HG03442 (cell line): ENCODE measurements at regions not wholly inside any gene's neighbourhood (a gene's known extent, or its start where the extent isn't known, plus 50 kb on each side); places are given as distances from the start of the nearest gene placed in this dataset.

Source experiments
- ATAC-seq: cut with Tn5 transposase; IDR thresholded peaks from one replicate; pipeline ENCODE4 v1.9.1; 2021; ENCODE audit warnings: mild to moderate bottlenecking, moderate library complexity; ENCODE audit not compliant: unreplicated experiment

DNA sequence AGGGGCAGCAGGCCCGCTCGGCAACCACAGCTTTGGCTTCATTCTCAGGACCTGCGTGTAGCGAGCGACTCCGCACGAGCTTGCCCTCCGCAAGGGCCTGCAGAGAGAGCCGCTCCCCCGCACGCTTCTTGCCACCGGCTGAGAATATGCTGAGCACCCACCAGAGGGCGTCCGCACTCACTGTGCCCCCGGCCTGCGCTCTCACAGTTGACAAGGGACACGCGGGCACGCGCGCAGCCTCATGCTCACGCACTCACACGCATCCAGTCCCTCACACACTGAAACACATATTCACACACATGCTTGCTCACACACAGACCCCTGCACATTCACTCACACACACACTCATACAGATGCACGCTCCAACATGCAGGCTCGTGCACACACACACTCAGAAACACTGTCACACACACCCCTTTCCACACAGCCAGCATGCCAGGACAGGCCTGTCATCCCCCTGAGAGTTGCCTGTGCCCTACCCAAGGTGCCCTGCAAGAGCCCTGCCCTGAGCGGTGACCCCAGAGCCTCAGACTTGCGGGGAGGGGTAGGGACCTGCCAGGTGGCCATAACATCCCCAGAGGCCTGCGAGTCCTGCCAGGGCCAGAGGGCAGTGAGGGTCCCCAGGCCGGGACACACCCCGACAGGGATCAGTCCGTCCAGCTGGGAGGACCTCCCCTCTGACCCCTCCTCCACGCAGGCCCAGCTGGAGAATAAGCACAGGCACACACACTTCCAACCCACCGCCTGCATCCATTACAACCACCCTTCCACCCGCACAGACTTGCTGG is 174.1 kb downstream of the BMP7 start:
- ATAC-seq: peak; percentile 48

DNA sequence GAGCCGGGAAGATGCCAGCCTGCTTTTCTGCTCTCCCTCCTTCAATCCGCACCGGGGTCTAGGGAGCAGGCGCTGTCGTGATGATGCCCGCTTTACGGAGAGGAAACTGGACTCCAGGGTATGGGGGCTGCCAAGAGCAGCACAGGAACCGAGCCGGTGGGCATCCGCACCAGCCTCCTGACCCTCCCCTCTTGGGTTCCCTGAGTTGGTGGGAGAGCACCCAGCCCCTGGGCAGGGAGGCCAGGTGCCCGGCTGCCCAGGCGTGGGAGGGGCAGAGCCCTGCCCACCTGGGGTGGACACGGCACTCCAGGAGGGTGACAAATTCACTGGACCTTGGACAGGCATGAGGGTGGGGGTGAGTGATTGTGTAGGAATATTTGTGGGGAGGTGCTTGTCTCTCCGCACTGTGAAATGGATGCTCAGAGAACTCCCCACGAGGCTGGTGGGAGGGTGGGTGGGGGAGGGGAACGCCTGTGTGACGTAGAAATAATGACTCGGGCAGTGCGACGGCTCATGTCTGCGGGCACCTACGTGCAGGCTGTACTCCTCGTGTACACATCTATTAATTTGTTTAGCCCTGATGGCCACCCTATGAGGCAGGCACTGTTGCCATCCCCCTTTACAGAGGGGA is 173.4 kb downstream of the BMP7 start:
- ATAC-seq: no peak

DNA sequence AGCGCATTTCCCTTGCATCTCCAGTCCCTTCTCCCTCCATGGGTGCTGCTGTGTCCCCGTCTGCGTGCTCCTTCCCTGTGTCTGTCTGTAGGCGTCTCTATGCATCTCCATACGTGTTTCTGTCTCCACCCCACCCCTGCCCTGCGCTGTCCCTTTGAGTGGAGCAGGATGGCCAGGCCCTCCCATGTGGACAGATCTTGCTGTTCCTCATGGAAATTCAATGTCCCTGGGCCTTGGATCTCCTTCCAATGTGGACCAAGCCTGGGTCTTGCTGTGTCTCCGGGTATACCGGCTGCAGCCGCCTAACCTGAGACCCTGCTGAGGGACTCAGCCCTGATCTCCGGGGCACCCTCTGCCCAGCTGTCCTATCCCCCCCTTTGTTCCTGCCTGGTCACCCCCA is 172.7 kb downstream of the BMP7 start:
- ATAC-seq: no peak

DNA sequence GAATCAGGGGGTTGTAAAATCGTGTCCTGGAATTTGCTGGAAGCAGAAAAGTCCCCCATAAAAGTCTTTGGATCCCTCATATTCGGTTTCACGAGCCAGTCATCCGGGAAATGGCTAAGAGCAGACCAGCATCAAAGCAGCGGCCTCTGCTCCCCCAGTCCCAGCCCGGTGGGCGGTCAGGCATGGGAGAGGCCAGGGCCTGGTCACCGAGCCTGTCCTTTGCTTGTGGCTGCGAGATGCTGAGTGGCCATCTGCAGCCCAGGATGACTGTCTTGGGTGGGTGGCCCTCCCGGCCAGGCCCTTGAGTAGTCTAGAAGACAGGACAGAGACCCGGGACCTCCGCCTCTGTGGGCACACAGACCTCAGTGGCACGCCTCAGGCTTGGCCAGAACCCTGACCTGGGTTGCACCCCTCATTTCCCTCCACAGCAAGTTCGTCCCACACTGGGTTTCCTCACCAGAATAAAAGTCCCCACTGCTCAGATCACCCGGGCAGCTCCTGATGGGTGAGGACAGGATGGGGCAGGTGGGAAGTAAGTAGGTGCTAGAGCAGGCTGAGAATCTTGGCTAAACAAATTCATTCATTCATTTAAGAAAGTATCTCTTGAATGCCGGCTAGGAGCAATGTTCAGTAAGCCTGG is 172.1 kb downstream of the BMP7 start:
- no peak for ATAC-seq

DNA sequence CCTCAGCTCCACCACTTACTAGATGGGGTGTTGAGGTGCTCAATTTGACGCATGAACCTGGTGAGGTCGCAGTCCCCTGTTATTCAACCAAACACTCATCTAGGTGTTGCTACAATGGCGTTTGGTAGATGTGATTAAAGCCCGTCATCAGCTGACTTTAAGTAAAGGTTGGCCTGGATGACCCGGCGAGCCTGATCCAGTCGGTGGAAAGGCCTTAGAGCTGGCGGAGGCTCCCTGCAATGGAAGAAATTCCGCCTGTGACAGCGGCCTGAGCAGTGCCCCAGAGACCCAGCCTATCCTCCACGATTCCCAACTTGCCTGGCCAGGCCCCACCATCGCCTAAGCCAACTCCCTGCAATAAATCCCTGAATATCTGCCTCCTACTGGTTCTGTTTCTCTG is 171.4 kb downstream of the BMP7 start:
- ATAC-seq: no peak

DNA sequence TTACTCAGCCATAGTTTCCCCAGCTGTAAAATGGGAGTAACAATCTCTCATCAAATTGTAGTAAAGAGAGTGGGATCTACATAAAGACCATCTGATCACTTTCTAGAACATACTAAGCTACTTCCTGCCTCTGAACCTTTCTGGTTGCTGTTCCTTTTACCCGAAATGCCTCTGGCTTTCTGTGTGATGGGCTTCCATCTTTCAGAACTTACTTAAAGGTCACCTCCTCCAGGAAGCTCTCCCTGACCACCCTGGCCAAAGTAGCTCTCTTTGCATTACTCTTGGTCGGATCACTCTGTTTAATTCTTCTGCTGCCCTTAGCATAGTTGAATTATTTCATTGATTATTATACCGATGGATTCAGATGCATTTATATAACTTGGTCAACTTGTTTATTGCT is 171.0 kb downstream of the BMP7 start:
- no peak for ATAC-seq

DNA sequence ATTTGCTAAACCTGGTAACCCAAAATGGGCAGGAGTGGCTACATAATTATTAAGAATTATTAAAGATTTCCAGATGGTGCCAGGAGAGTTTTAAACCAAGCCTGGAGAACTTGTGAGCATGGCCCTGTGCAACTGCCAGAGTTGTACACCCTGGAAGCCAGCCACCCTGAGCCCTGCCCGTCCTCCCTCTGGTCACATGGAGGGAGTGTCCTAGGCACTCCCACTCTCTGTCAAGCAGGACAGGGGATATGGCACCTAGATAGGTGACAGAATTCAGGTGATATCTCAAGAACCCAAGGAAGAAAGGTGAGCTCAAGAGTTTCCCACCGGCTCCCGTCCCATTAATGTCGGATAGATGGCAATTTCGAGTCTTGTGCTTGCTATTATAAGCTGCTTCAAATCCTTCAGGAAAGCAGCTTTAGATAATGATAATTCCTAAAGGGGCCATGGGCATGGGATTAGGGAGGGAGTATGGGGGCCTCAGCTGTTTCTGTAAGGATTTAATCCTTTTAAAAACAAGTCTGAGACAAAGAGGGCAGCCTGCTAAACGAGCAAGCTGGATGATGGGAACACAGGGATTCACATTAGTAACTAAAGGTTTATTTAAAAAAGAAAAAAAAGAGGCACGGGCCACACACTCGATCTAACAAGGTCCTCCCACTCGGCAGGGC is 169.1 kb downstream of the BMP7 start:
- ATAC-seq: no peak

DNA sequence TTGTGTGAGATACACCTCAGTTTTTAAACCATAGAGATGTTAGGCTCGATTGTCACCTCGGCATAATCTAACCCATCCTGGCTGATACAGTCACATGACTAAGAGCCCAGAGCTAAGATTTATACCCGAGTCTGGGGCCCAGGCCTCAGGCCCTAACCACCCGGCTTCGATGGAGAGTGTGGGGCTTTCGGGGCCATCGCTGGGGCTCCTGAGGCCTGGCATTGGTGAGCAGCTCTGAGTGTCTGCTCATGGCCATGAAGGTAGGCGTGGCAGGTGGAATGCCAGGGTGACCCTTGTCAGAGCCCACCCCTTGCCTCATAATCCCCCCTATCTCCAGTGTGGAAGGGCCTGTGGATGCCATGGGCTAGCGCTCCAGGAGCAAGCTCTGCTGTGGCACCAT is 164.3 kb downstream of the BMP7 start:
- ATAC-seq: no peak

DNA sequence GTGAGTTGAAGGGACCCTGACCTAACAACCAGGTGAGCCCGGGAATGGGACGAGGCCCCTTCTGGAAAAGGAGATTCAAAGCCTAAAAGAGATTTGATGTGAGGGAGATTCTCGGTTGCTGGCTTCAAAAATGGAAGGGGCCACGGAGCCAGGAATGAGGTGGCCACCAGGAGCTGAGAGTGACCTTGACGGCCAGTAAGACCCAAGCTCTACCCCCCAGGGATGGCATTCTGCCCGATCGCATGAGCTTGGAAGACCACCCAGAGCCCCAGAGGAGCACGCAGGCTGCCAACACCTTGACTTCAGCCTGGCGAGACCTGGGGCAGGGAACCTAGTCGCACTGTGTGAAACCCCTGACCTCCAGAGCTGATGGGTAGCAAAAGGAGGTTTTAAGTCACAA is 163.9 kb downstream of the BMP7 start:
- ATAC-seq: no peak

DNA sequence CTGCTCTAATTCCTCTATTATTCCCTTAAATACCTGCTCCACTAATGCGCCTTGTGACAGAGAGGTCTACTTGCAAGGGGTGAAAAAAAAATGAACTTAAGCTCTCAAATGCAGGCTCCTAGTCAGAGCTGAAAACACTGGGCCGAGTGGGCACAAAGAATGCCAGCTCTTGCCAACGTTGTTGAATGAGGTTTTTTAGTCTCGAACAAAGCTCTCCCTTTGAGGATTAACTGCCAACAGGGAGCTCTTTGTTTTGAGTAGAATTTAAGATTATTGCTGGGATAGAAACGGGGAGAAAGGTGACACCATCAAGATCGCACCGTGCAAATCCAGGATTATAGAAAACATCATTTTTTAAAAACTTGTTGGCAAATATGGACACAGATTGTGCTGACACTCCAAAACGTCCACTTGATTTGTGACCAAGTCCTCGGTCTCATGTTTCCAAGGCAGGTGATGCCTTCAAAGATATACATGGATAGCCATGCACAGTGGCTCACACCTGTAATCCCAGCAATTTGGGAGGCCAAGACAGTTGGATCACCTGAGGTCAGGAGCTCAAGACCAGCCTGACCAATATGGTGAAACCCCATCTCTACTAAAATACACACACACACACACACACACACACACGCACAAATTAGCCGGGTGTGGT is 163.2 kb downstream of the BMP7 start:
- ATAC-seq: no peak

DNA sequence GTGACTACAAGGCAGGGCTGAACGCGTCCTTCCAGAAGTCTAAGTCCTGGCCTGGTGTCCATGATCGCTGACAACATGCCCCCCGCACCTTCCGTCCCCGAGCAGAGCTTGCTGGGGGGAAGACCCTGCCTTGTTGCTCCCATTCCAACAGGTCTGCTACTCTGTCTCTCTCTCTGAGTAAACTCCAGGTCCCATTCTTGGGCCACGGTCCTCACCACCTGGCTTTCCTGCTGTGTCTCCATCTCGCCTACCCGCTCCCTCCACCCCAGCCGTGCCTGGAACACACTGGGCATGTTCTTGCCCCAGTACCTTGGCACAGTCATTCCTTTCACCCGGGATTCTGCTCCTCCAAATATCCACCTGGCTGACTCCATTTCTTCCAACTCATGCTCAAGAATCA is 162.3 kb downstream of the BMP7 start:
- no peak for ATAC-seq

DNA sequence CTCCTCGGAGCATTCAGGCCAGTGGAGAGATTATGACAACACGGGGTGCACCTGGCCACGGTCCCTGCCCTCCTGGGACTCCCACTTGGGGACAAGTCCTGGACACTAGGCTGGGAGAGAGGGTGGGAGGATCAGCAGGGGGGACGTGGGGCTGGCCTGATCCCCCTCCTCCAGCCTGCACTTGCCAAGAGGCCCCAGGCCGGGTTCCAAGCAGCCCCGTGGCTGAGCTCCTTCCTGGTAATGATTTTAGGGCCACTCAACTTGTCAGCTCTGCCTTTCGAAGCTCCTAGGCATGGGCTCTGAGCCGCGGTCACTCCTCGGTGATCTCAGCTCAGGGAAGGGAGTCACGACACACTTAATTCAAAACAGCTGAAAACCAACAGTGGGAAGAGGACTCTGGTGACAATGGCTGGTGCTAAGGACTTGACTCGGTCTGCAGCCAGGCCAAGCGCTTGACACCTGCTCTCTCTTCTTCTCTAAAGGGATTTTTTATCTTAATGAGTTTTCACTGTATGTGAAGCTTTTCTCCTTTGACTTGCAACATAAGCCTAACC is 161.7 kb downstream of the BMP7 start:
- no peak for ATAC-seq

DNA sequence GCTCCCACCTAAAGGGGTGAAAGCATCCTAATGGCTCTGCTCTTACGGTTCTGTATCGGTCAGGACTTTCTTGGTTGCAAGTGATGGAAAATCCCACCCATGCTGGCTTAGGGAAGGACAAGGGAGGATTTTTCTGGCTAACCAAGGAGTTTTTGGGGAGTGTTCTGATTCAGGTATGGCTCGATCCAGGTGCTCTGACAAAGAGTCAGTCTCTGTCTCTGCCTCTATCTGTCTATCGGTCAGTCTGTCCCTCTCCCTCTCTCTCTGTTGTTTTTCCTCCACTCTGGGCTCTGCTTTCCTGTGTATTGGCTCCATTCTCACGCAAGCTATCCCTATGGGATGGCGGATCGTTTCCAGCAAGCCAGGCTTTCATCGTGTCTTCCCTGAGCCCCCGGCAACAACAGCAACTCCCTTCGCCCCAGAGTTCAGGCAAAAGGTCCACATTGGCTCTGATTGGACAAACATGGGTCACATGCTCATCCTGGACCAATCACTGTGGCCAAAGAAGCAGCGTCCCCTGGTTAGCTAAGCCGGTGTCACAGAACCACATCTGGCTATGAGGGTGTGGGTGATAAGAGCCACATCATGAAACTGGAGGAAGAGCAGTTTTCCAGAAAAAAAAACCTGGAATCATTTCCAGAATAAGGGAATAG is 160.3 kb downstream of the BMP7 start:
- ATAC-seq: no peak

DNA sequence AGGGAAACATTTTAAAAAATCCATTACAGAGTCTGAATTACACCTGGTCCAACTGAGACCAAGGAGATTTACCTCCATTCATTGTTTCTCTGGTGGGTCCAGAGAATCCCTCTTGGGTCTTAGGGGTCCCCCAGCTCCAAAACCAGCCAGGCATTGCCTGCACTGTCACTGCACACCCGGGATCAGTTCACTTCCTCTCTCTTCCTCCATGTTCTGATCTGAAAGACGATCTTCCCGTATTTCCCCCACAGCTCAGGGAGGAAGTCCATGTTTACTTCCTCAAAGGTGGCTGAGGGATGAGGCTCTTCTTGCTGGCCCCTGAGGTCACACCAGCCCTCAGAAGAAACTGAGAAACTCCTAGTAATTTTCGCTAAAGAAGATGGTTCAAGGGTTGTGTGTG is 159.7 kb downstream of the BMP7 start:
- ATAC-seq: no peak

DNA sequence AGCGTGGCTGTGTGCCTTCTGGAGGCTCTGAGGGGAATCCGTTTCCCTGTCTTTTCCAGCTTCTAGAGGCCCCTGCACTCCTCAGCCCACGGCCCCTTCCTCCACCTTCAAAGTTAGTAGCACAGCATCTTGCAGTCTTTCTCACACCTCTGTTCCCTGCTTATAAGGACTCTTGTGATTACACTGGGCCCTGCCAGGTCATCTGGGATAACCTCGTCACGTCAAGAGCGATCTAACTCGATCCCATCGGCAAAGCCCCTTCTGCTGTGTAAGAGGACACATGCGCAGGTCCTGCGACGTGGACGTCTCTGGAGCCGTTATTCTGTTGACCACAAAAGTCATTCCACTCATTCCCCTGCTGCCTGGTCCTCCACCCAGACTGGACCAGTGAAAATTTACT is 159.2 kb downstream of the BMP7 start:
- no peak for ATAC-seq

DNA sequence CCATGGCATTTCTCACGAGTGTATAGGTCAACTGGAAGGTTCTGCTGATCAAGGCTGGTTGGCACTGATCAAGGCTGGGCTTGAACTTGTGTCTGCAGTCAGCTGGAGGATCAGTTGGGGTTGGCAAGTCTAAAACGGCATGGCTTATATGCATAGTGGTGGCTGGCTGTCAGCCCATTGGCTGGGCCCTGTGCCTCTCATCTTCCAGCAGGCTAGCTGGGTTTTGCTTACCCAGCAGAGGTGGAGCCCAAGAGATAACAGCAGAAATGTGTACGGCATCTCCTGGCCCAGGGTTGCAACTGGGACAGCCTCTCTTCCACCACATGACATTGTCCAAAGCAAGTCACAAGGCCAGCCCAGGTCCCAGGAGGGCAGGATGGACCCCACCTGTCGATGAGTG is 158.2 kb downstream of the BMP7 start:
- no peak for ATAC-seq

DNA sequence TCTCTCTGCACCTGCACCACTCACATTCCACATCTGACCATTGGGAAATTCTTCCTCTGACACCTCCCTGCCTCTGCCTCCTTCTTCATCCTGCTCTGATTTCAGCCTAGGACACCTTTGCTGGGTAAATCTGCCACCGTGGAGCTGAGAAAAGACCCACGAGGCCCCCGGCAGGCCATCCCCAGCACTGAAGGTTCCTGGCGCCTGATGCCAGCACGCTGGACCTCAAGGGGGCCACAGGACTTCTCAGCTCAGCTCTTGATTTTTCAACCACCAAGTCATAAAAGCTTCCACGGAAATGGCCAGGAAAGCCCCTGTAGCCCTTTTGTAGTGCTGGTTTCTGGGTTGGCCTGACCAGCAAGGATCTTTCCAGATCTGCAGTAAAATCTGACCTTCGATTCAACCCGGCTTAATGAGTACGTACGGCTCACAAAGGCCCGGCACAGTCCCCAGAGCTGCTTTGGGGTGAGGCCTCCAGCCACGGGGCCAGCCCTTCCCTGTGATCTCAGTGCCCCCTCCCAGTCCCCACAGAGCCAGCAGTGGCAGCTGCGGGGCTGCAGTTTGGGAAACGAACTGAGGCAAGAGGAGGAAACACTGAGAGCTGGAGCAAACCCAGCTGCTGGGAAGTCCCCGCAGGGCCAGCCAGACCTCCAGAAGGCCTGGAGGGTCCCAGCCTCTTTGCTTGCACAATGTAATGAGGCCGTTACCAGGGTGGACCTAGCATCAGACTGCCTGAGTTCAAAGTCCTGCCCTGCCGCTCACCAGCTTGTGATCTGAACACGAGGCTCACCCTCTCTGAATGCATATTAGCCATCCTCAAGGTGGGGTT is 157.5 kb downstream of the BMP7 start:
- ATAC-seq: no peak

DNA sequence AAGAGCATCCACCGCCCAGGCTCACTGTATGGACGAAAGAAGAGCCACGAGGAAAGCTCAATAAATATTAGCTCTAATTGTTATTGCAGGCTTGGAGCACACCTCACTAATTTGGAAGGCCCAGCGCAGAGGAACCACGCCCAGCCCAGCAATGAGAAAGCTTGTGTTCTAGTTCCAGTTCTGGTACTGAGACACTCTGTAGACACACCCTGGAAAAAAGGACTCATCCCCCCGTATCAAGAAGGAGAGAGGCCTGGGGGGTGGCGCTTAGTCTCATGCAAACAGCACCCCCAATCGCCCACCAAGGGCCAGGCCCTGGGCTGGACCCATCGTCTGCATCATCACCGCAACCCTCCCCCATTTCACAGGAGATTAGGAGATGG is 156.9 kb downstream of the BMP7 start:
- no peak for ATAC-seq
